ENCODE measurements at regions not wholly inside any gene's neighbourhood (a gene's known extent, or its start where the extent isn't known, plus 50 kb on each side); places are given as distances from the start of the nearest gene placed in this dataset.
"Not testable (repeated sequence)": the region's sequence is repeated elsewhere in the genome, so short reads cannot be mapped to it uniquely, and the experiment has no call there.

GRCh38 chr21:15203740-15204139 is 138.9 kb upstream of the NRIP1 start:
- DNase-seq (ENCODE audit: low read depth in 2 of 2), result no peak

- DNase-seq (ENCODE audit: low read depth in 2 of 2), result no peak
These were observed 139.6 kb upstream of the NRIP1 start for GRCh38 chr21:15204140-15204969.

- no peak for DNase-seq (ENCODE audit: low read depth in 2 of 2)
These were observed 140.1 kb upstream of the NRIP1 start for GRCh38 chr21:15204970-15205286.

GRCh38 chr21:15206514-15206913 is 141.7 kb upstream of the NRIP1 start:
- no peak for DNase-seq (ENCODE audit: low read depth in 2 of 2)

- no peak for DNase-seq (ENCODE audit: low read depth in 2 of 2)
These were observed 142.4 kb upstream of the NRIP1 start for GRCh38 chr21:15207231-15207630.

GRCh38 chr21:15207635-15208370 is 143.0 kb upstream of the NRIP1 start:
- DNase-seq (ENCODE audit: low read depth in 2 of 2), result no peak

- DNase-seq (ENCODE audit: low read depth in 2 of 2), result no peak
These were observed 144.0 kb upstream of the NRIP1 start for GRCh38 chr21:15208786-15209185.

GRCh38 chr21:15209224-15209623 is 144.4 kb upstream of the NRIP1 start:
- no peak for DNase-seq (ENCODE audit: low read depth in 2 of 2)

- no peak for DNase-seq (ENCODE audit: low read depth in 2 of 2)
These were observed 145.5 kb upstream of the NRIP1 start for GRCh38 chr21:15210235-15210678.

GRCh38 chr21:15211491-15212133 is 146.8 kb upstream of the NRIP1 start:
- DNase-seq (ENCODE audit: low read depth in 2 of 2), result no peak

GRCh38 chr21:15212206-15212605 is 147.4 kb upstream of the NRIP1 start:
- DNase-seq (ENCODE audit: low read depth in 2 of 2), result no peak

- not testable (repeated sequence) for DNase-seq (ENCODE audit: low read depth in 2 of 2)
These were observed 153.7 kb upstream of the NRIP1 start for GRCh38 chr21:15218476-15218875.

- DNase-seq (ENCODE audit: low read depth in 2 of 2), result no peak
These were observed 154.2 kb upstream of the NRIP1 start for GRCh38 chr21:15219039-15219438.

- DNase-seq (ENCODE audit: low read depth in 2 of 2), result no peak
These were observed 155.1 kb upstream of the NRIP1 start for GRCh38 chr21:15219894-15220293.

GRCh38 chr21:15221799-15222386 is 157.1 kb upstream of the NRIP1 start:
- DNase-seq (ENCODE audit: low read depth in 2 of 2), result peak; percentile 8

GRCh38 chr21:15222707-15223106 is 157.9 kb upstream of the NRIP1 start:
- no peak for DNase-seq (ENCODE audit: low read depth in 2 of 2)

- DNase-seq (ENCODE audit: low read depth in 2 of 2), result peak; percentile 47 to 55
These were observed 159.7 kb upstream of the NRIP1 start for GRCh38 chr21:15224346-15225086.

- DNase-seq (ENCODE audit: low read depth in 2 of 2), result no peak
These were observed 163.1 kb upstream of the NRIP1 start for GRCh38 chr21:15227919-15228318.

GRCh38 chr21:15229390-15229789 is 164.6 kb upstream of the NRIP1 start:
- no peak for DNase-seq (ENCODE audit: low read depth in 2 of 2)

- no peak for DNase-seq (ENCODE audit: low read depth in 2 of 2)
These were observed 168.8 kb upstream of the NRIP1 start for GRCh38 chr21:15233611-15234010.

- DNase-seq (ENCODE audit: low read depth in 2 of 2), result no peak
These were observed 171.3 kb upstream of the NRIP1 start for GRCh38 chr21:15236111-15236510.

- no peak for DNase-seq (ENCODE audit: low read depth in 2 of 2)
These were observed 176.0 kb upstream of the NRIP1 start for GRCh38 chr21:15240848-15241247.

Data from fibroblast of skin of left biceps (primary cell).